HG02571 (cell line): ENCODE measurements at regions not wholly inside any gene's neighbourhood (a gene's known extent, or its start where the extent isn't known, plus 50 kb on each side); places are given as distances from the start of the nearest gene placed in this dataset.
"Not testable (repeated sequence)": the region's sequence is repeated elsewhere in the genome, so short reads cannot be mapped to it uniquely, and the experiment has no call there.

Experiments used
- ATAC-seq: cut with Tn5 transposase; IDR thresholded peaks from one replicate; pipeline ENCODE4 v1.9.1; 2021; ENCODE audit warnings: mild to moderate bottlenecking, moderate library complexity; ENCODE audit not compliant: unreplicated experiment

DNA sequence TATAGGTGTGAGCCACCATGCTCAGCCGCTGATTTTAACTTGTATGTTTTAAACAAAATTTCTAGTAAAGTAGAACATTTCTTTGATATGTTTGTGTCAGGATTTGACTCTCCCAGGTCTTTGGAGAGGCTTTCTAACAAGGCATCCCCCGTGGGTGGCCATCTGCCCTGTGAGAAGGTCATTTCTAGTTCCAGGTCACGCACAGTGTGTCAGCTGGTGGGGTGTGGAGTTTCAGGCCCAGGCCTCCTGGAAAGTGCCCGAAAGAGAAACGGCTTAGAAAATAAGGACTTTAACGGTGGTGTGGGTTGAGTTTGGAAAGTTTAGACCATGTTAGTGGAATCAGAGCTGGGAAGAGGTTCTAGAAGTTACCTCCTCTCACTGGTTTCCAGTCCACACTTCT, 61.0 kb downstream of the SPDYE17 start:
- not testable (repeated sequence) for ATAC-seq

- not testable (repeated sequence) for ATAC-seq
Measured at GRCh38 chr7:76969892-76970291, 62.3 kb downstream of the SPDYE17 start.

DNA sequence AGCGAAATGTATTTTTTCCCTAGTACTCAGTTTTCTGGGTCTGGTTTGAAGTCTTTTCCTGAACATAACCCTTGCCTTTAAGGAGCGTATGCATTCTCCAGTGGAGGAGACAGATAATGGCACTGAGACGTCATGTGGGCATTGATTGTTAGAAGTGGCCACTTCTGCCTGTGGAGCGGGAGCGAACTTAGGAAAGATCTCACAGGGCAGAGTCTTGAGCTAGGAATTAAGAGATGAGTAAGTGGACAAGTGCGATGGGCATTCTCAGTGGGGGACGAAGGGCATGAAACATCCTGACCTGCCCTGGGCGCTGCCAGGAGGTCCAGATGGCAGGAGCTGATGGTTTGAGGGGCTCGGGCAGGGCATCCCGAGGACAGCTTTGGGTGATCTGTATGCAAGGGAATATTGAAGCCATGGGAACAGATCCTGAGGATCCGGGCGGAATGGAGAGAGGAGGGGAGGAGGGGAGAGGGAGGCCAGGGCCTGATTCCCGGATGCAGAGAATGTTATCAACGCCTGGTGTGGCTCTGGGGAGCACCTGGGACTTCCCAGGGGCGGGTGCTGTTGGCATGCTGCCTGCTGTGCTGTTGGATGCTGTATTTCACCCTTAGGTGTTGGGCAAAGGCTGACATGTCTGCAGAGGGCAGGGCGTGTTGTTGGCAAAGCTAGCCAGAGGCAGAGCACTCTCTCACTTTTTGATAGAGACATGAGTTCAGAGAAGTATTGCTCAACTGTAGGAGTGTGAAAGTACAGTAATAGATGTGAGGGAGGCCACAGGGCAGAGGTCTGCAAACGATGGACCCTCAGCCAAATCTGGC, 66.2 kb downstream of the SPDYE17 start:
- ATAC-seq: not testable (repeated sequence)

GRCh38 chr7:76964050-76964449, 68.1 kb downstream of the SPDYE17 start:
- not testable (repeated sequence) for ATAC-seq

DNA sequence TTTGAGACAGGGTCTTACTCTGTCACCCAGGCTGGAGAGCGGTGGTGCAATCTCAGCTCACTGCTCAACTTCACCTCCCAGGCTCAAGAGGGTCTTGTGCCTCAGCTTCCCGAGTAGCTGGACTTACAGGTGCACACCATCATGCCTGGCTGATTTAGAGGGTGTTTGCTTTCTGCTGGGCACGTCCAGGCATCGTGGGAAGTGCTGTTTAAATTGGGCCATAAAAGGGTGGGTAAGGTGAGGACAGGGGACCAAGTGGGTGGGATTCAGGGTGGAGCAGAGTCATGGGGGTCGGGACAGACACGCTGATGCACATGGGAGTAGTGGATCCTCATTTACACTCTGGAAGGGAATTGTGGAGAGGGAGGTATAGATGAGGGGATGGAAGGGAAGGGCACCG, 69.1 kb downstream of the SPDYE17 start:
- ATAC-seq: not testable (repeated sequence)

DNA sequence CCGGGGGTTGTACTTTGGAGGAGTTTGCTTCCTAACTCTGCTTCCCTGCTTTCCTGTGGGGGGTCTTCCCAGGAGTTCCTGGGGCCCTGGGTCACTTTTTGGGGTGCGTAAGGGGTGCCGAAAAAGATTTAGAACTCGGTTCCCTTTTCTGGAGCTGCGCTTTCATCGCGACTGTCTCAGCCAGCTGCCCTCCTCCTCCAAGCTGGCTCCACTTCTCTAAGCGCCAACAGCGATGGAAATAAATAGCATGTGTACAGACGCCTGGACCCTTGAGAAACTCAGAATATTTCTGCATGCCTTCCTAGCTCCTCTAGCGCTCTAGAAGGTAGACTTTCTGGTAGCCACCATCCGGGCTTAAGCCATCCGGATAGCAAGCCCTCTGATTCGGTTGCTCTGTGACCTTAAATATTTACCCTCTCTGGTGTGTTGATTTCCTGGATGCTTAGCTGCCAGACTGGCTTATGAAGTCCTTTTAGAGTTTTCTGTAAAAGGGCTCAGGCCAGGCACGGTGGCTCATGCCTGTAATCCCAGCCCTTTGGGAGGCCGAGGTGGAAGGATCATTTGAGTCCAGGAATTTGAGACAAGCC, 71.7 kb downstream of the SPDYE17 start:
- peak; percentile 13 for ATAC-seq

GRCh38 chr7:76959573-76960399, 72.4 kb downstream of the SPDYE17 start:
- ATAC-seq: peak; percentile 98

DNA sequence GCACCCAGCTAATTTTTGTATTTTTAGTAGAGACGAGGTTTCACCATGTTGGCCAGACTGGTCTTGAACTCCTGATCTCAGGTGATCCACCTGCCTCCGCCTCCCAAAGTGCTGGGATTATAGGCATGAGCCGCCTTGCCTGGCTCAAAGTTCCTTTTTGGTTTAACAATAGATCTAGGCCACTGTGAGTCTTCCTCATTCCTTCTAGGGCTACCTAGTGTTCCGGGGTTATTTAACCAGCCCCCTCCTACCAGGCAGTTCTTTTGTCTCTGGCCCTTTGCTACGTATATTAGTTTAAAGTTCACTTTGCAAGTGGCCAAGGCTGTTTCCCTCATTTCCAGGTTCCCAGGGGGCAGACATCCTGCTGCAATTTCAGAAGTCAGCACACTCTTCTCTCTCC, 75.6 kb downstream of the SPDYE17 start:
- ATAC-seq: not testable (repeated sequence)

- ATAC-seq: not testable (repeated sequence)
Measured at GRCh38 chr7:76955124-76955523, 77.0 kb downstream of the SPDYE17 start.

GRCh38 chr7:76944603-76945002, 87.6 kb downstream of the SPDYE17 start:
- ATAC-seq: peak; percentile 77

GRCh38 chr7:76941809-76942765, 90.1 kb downstream of the SPDYE17 start:
- peak; percentile 44 for ATAC-seq

- ATAC-seq: not testable (repeated sequence)
Measured at GRCh38 chr7:76937781-76938180, 94.4 kb downstream of the SPDYE17 start.

GRCh38 chr7:76937330-76937729, 94.8 kb downstream of the SPDYE17 start:
- not testable (repeated sequence) for ATAC-seq

DNA sequence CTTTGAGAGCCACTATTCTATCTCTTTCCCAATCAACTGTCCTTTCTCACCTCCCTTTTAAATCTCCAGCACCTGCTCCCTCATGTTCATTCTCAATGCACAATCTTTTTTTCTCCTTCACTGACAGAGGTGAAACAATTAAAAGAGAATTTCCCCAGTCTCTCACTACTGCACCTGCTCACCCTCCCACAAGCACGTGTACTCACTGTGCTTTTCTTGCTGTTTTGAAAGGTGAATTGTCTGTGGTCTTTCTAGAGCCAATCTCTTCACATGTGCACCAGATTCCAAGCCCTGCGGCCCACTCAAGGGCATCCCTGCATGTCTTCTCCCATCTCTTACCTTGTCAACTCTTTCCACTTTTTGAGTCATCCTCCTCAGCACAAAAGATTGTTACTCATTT, 95.8 kb downstream of the SPDYE17 start:
- ATAC-seq: not testable (repeated sequence)

GRCh38 chr7:76934711-76935110, 97.5 kb downstream of the SPDYE17 start:
- not testable (repeated sequence) for ATAC-seq

GRCh38 chr7:76932957-76933356, 99.2 kb downstream of the SPDYE17 start:
- not testable (repeated sequence) for ATAC-seq

DNA sequence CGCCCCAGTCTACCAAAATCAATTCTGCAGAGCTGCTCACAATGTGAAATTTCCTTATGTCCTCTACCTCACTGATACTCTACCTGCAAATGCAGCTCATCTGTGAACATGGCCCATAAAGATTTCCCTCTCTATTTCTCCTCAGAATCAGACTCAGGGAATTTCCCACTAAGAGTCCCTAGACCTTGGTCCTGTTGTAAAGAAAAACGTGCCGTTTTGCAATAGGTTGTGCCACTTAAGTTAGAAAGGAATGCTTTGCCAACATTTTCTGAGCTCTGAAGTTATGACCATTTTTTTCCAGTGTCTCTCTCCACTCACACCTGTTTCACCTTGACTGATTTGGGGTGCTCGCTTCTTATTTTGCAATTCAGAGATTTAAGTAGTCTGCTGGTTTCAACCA, 100.7 kb downstream of the SPDYE17 start:
- not testable (repeated sequence) for ATAC-seq

- ATAC-seq: not testable (repeated sequence)
Measured at GRCh38 chr7:76930416-76930815, 101.7 kb downstream of the SPDYE17 start.

GRCh38 chr7:76928751-76929150, 103.4 kb downstream of the SPDYE17 start:
- ATAC-seq: not testable (repeated sequence)

DNA sequence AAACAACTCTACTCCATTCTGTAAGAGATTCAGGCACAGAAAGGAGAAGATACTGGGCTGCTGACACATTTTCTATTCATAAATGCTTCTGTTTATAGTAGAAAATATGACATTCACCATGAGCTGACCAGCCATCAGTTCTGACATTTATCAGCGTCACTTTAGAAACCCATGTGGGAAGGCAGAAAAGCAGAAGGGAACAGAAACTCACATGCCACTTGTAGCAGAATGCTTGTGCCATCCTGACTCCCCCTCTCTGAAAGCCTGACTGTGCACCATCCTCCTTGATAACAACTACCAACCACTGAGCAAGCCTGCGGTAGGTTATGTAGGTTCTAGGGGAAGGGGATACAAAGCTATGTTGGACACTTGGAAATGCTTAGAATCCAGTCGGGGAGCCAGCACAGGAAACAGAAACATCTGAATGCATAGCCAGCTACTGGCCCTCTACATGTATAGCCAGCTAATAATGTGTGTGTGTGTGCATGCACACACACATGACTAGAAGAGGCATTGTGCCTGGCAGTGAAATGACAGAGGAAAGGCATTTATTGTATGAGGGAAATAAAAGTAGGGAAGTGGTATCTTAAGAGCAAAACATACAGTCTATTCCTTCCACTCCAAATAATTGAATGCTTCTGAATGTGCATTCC, 104.3 kb downstream of the SPDYE17 start:
- not testable (repeated sequence) for ATAC-seq
